ENCODE measurements at regions not wholly inside any gene's neighbourhood (a gene's known extent, or its start where the extent isn't known, plus 50 kb on each side); places are given as distances from the start of the nearest gene placed in this dataset.

DNA sequence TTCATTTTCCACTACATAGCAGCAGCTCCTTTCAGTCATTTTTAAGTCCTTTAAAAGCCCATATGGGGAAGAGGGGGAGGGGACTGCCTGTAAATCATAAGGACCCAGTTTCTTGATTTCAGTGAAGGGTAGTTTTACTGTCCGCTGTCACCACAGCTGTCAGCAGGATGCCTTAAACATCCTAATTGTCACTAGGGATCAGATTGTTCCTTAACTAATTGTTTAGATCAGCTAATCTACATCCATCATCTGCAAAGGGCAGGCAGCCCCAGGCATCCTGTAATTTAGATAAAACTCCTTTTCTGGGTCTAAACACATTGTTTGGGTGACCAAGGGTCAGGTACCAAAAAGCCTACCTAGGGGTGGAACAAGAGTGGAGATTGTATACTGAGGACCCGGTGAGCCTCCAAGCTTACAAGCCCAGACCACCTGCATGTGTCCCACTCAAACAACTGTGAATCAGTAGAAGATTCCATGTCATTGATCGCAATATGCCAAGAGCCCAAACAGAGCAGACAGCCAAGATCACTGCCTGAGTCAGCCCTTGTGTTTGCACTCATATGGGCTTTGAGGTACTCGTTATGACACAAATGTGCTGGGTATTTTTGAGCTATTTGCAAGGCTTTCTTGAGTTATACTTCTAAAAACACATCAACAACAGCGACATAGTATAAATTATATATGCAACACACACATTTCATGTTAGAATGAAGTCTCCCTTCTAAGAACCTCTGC is 198.7 kb upstream of the CEP162 start:
- no peaks in the 10 kb centered on the region for H3K27me3 ChIP-seq (ENCODE audit: control insufficient read depth in 1 of 2, insufficient read depth in 2 of 2, low read length in 2 of 2)
- ChIA-PET CTCF (no interaction called here), POLR2A (no interaction called here)
- no peak for DNase-seq
- TF ChIP-seq, protein P1, sequence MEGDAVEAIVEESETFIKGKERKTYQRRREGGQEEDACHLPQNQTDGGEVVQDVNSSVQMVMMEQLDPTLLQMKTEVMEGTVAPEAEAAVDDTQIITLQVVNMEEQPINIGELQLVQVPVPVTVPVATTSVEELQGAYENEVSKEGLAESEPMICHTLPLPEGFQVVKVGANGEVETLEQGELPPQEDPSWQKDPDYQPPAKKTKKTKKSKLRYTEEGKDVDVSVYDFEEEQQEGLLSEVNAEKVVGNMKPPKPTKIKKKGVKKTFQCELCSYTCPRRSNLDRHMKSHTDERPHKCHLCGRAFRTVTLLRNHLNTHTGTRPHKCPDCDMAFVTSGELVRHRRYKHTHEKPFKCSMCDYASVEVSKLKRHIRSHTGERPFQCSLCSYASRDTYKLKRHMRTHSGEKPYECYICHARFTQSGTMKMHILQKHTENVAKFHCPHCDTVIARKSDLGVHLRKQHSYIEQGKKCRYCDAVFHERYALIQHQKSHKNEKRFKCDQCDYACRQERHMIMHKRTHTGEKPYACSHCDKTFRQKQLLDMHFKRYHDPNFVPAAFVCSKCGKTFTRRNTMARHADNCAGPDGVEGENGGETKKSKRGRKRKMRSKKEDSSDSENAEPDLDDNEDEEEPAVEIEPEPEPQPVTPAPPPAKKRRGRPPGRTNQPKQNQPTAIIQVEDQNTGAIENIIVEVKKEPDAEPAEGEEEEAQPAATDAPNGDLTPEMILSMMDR (IDR thresholded peaks at IDR 0.05): no peak
- Mint-ChIP-seq H3K27ac (no peak overlapping the region), H3K9me3 (no peaks in the 10 kb centered on the region), H3K36me3 (ENCODE audit: low read depth) (no peaks in the 10 kb centered on the region), H3K4me1 (ENCODE audit: low read depth) (no peaks in the 10 kb centered on the region), H3K4me3 (no peak overlapping the region), H3K27me3 (peaks cover 12% of the 10 kb centered on the region)
- no peaks in the 10 kb centered on the region for H3K9me3 ChIP-seq (ENCODE audit: control insufficient read depth in 1 of 2, insufficient read depth in 1 of 2, low read length in 2 of 2)
- H3K4me1 ChIP-seq (ENCODE audit: insufficient read depth, low read length): no peaks in the 10 kb centered on the region
- no peak overlapping the region for H3K4me3 ChIP-seq (ENCODE audit: low read length)
- H3K27ac ChIP-seq (ENCODE audit: low read depth in 1 of 2, low read length in 2 of 2): no peak overlapping the region
- intact Hi-C loops (cut with DNase I, micrococcal nuclease): no loop called here
- H3K36me3 ChIP-seq (ENCODE audit: insufficient read depth, low read length): no peaks in the 10 kb centered on the region
- ATAC-seq (ENCODE audit: poor library complexity): no peak

DNA sequence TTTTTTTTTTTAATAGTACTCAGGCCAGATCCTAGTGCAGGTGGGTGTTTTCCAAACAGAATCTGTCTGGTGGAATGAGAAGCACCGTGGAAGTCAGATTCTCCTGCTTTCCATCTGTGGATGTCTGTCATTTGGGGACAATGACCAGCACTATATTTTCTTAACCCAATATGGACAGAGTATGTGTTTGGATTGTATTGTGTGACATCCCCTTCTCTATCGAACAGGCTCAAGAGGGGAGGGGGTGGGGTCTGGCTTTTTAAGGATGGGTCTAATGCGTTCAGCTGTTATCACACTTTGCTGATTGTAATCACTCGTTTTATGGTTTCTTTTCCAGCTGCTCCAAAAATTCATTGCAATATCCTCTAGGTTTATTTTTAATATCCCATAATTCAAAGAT is 197.5 kb upstream of the CEP162 start:
- TF ChIP-seq, protein P1 (IDR thresholded peaks at IDR 0.05): no peak
- Mint-ChIP-seq H3K27ac (no peak overlapping the region), H3K36me3 (ENCODE audit: low read depth) (no peaks in the 10 kb centered on the region), H3K9me3 (no peaks in the 10 kb centered on the region), H3K27me3 (peaks cover 12% of the 10 kb centered on the region), H3K4me3 (no peak overlapping the region), H3K4me1 (ENCODE audit: low read depth) (no peaks in the 10 kb centered on the region)
- ChIA-PET CTCF (no interaction called here), POLR2A (interaction anchor here (0.6 kb wide), 1 partner anchor 12 kb away, joined by 5 read pairs; no protein-coding TSS in a partner anchor)
- Histone ChIP-seq H3K9me3 (ENCODE audit: control insufficient read depth in 1 of 2, insufficient read depth in 1 of 2, low read length in 2 of 2) (no peaks in the 10 kb centered on the region), H3K27me3 (ENCODE audit: control insufficient read depth in 1 of 2, insufficient read depth in 2 of 2, low read length in 2 of 2) (no peaks in the 10 kb centered on the region), H3K36me3 (ENCODE audit: insufficient read depth, low read length) (no peaks in the 10 kb centered on the region), H3K4me3 (ENCODE audit: low read length) (no peak overlapping the region), H3K4me1 (ENCODE audit: insufficient read depth, low read length) (no peaks in the 10 kb centered on the region), H3K27ac (ENCODE audit: low read depth in 1 of 2, low read length in 2 of 2) (no peak overlapping the region)
- intact Hi-C loops (cut with DNase I, micrococcal nuclease): no loop called here
- ATAC-seq (ENCODE audit: poor library complexity): no peak
- DNase-seq: no peak

DNA sequence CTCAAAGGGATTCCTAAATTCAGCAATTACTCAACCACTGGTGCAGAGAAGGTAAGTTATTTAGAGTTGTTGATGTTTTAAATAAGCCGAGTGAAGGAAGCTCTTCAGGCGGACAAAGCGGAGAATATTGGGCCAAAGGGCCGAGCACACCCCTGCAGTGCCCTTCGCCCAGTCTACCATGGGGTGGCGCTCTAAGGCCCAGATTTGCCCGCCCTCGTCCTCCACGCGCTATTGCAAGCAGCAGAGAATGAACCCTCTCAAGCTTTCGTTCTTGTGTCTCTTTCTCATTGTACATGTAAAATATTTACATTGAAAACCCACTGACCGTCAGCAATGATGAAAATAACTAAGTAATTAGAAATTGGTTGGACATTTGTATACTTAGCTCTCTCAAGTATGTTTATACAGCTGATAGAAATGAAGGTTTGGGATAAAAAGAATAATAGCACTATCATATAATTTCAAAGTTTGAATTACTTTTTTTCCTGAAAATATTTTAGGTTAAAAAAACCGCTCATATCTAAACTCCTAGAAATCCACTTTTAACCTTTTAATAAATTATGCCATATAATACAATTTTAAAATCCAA is 195.0 kb upstream of the CEP162 start:
- no peak overlapping the region for H3K4me3 ChIP-seq (ENCODE audit: low read length)
- no peaks in the 10 kb centered on the region for H3K9me3 Mint-ChIP-seq
- no peaks in the 10 kb centered on the region for H3K27me3 ChIP-seq (ENCODE audit: control insufficient read depth in 1 of 2, insufficient read depth in 2 of 2, low read length in 2 of 2)
- H3K27ac ChIP-seq (ENCODE audit: low read depth in 1 of 2, low read length in 2 of 2): no peak overlapping the region
- no peaks in the 10 kb centered on the region for H3K36me3 ChIP-seq (ENCODE audit: insufficient read depth, low read length)
- intact Hi-C loops (cut with DNase I, micrococcal nuclease): no loop called here
- peaks cover 16% of the 10 kb centered on the region for H3K27me3 Mint-ChIP-seq
- no peak overlapping the region for H3K27ac Mint-ChIP-seq
- CTCF ChIA-PET: no interaction called here
- TF ChIP-seq, protein P1 (IDR thresholded peaks at IDR 0.05): no peak
- no peak overlapping the region for H3K4me3 Mint-ChIP-seq
- no peaks in the 10 kb centered on the region for H3K4me1 ChIP-seq (ENCODE audit: insufficient read depth, low read length)
- DNase-seq (no peak), ATAC-seq (ENCODE audit: poor library complexity) (no peak)
- POLR2A ChIA-PET: no interaction called here
- H3K36me3 Mint-ChIP-seq (ENCODE audit: low read depth): no peaks in the 10 kb centered on the region
- no peaks in the 10 kb centered on the region for H3K9me3 ChIP-seq (ENCODE audit: control insufficient read depth in 1 of 2, insufficient read depth in 1 of 2, low read length in 2 of 2)
- H3K4me1 Mint-ChIP-seq (ENCODE audit: low read depth): no peaks in the 10 kb centered on the region
